Esophagus squamous epithelium (tissue), 4 donors: ENCODE measurements at regions not wholly inside any gene's neighbourhood (a gene's known extent, or its start where the extent isn't known, plus 50 kb on each side); places are given as distances from the start of the nearest gene placed in this dataset.

ENCODE experiments used
- CTCF ChIP-seq, 6 experiments: fragments of 450-650 bp in 4 of 6; fragments of 200-600 bp in 2 of 6; sonication (generic) in 2 of 6; IDR thresholded peaks; one replicate each; pipeline ENCODE4 v1.5.1; 2016 to 2019; ENCODE audit warnings: antibody characterized with exemption in 6 of 6, mild to moderate bottlenecking in 4 of 6, moderate library complexity in 4 of 6
- POLR2A ChIP-seq, 4 donors: fragments of 450-650 bp; IDR thresholded peaks; one replicate each; pipeline ENCODE4 v1.6.1; 2017; ENCODE audit warnings: antibody characterized with exemption in 4 of 4, mild to moderate bottlenecking in 4 of 4, moderate library complexity in 3 of 4

- TF ChIP-seq CTCF (IDR thresholded peaks at IDR 0.05) (no peak), POLR2A (IDR thresholded peaks at IDR 0.05) (no peak)
Observed at GRCh38 chr6:121619987-121620740, 184.7 kb downstream of the GJA1 start.
